ENCODE measurements at regions not wholly inside any gene's neighbourhood (a gene's known extent, or its start where the extent isn't known, plus 50 kb on each side); places are given as distances from the start of the nearest gene placed in this dataset.

DNA sequence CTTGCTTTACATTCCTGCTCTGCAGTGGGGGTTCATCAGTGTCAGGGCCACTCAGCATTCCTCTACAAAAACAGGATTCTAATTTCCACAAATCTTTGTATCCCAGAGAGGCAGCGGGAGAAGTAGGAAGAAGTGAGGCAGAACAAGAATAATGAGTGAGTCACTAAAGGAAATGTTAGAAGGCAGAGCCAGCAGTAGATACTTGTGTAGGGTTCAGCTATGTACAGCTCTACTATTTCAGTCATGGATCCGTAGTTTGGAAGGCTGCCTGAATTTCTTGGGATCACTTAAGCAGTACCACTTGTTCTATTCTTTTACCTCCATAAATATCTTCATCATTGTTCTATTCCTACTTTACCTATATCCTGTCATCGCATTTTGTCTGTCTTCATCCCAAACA lies 246.3 kb upstream of the TLE4 start:
- H3K27me3 ChIP-seq (ENCODE audit: control insufficient read depth, insufficient read depth, low read length): no peaks in the 10 kb centered on the region
- no peak overlapping the region for H3K4me3 ChIP-seq (ENCODE audit: low read depth, low read length)
- H3K27ac ChIP-seq: no peak overlapping the region
- H3K9ac ChIP-seq: no peak overlapping the region
- no peaks in the 10 kb centered on the region for H3K4me1 ChIP-seq
- H3K4me2 ChIP-seq (ENCODE audit: low read length): no peak overlapping the region
- TF ChIP-seq CTCF (IDR thresholded peaks at IDR 0.05): no peak
- no peaks in the 10 kb centered on the region for H3K36me3 ChIP-seq (ENCODE audit: control insufficient read depth, insufficient read depth, low read length)
- no peak overlapping the region for H2AFZ ChIP-seq
- no peaks in the 10 kb centered on the region for H3K79me2 ChIP-seq
- H3K9me3 ChIP-seq (ENCODE audit: control insufficient read depth, low read length): no peaks in the 10 kb centered on the region

DNA sequence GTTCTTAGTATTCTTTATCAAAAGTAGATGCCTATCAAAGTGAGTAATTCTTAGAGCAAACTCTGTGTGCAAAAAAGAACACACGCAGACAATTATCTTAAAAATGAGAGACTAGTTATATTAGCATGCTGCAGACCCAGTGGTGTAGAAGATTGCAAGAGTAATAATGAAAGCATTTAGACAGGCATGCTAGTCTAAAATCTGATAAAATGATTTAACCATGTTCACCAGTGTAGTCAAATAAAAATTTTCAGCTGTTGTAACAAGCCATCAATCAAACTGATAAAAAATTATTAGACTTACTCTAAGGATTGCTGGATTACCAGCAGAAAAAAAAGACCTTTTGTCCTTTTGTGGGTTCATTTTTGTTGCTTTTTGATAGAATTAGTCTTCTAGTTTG lies 241.9 kb upstream of the TLE4 start:
- Histone ChIP-seq H3K9ac (no peak overlapping the region), H3K4me1 (no peaks in the 10 kb centered on the region), H3K4me2 (ENCODE audit: low read length) (no peak overlapping the region), H3K79me2 (no peaks in the 10 kb centered on the region), H2AFZ (no peak overlapping the region), H3K4me3 (ENCODE audit: low read depth, low read length) (no peak overlapping the region), H3K36me3 (ENCODE audit: control insufficient read depth, insufficient read depth, low read length) (no peaks in the 10 kb centered on the region), H3K27me3 (ENCODE audit: control insufficient read depth, insufficient read depth, low read length) (no peaks in the 10 kb centered on the region), H3K9me3 (ENCODE audit: control insufficient read depth, low read length) (no peaks in the 10 kb centered on the region), H3K27ac (no peak overlapping the region)
- TF ChIP-seq CTCF (IDR thresholded peaks at IDR 0.05): no peak

DNA sequence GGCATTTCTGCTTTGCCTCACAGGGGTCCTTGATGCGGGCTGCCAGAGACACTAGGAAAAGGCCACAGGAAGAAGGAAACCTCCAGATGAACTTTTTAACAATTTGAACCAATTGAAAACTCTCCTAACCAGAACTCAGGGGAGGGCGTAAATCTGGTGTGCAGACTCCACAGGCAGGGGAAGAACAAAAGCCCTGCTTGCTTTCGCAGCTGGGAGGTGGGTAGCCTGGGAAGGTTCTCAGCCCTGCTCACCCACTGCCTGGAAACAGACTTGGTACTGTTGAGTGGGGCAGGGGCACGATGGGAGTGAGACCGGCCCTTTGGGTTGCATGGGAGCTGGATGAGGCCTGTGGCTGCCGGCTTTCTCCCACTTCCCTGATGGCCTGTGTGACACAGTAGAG lies 237.8 kb upstream of the TLE4 start:
- no peak overlapping the region for H3K4me3 ChIP-seq (ENCODE audit: low read depth, low read length)
- H3K9me3 ChIP-seq (ENCODE audit: control insufficient read depth, low read length): no peaks in the 10 kb centered on the region
- no peaks in the 10 kb centered on the region for H3K36me3 ChIP-seq (ENCODE audit: control insufficient read depth, insufficient read depth, low read length)
- H3K4me2 ChIP-seq (ENCODE audit: low read length): no peak overlapping the region
- no peak overlapping the region for H3K27ac ChIP-seq
- H3K4me1 ChIP-seq: no peaks in the 10 kb centered on the region
- H3K9ac ChIP-seq: no peak overlapping the region
- TF ChIP-seq CTCF (IDR thresholded peaks at IDR 0.05): no peak
- no peaks in the 10 kb centered on the region for H3K27me3 ChIP-seq (ENCODE audit: control insufficient read depth, insufficient read depth, low read length)
- no peak overlapping the region for H2AFZ ChIP-seq
- no peaks in the 10 kb centered on the region for H3K79me2 ChIP-seq

DNA sequence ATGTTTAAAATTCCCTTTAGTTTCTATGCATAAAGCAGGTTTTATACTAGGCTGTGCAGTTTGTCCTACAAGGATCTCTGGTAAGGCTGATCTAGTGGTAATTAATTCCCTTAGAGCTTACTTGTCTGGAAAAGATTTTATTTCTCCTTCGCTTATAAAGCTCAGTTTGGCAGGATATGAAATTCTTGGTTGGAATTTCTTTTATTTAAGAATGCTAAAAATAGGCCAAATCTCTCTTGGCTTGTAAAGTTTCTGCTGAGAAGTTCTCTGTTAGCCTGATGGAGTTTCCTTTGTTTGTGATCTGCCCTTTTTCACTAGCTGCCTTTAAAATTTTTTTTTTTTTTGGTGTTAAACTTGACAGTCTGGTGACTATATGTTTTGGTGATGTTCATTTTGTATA lies 237.1 kb upstream of the TLE4 start:
- H3K79me2 ChIP-seq: no peaks in the 10 kb centered on the region
- TF ChIP-seq CTCF (IDR thresholded peaks at IDR 0.05): no peak
- H3K9me3 ChIP-seq (ENCODE audit: control insufficient read depth, low read length): no peaks in the 10 kb centered on the region
- no peak overlapping the region for H3K4me3 ChIP-seq (ENCODE audit: low read depth, low read length)
- no peak overlapping the region for H3K9ac ChIP-seq
- no peaks in the 10 kb centered on the region for H3K4me1 ChIP-seq
- no peaks in the 10 kb centered on the region for H3K36me3 ChIP-seq (ENCODE audit: control insufficient read depth, insufficient read depth, low read length)
- H3K27ac ChIP-seq: no peak overlapping the region
- no peaks in the 10 kb centered on the region for H3K27me3 ChIP-seq (ENCODE audit: control insufficient read depth, insufficient read depth, low read length)
- H2AFZ ChIP-seq: no peak overlapping the region
- H3K4me2 ChIP-seq (ENCODE audit: low read length): no peak overlapping the region

DNA sequence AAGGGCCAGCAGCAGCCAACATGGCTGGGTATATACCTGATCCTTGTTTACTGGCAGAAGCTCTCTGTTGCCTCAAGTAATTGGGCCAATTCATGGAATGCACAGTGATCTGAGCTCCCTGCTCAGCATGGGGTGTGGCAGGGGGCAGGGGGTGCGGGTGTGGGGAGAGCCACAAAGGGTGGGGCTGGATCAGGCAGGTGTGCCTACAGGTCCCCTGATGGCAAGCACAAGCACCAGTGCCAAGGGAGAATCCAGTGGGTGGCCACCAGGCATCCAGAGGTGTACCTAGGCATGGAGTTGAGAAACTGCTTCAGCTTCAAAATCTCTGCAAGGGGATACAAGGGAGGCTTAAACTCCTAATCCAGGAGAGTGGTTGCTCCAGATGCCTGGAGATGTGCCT lies 235.8 kb upstream of the TLE4 start:
- no peaks in the 10 kb centered on the region for H3K36me3 ChIP-seq (ENCODE audit: control insufficient read depth, insufficient read depth, low read length)
- H3K4me3 ChIP-seq (ENCODE audit: low read depth, low read length): no peak overlapping the region
- H3K9ac ChIP-seq: no peak overlapping the region
- H2AFZ ChIP-seq: no peak overlapping the region
- no peaks in the 10 kb centered on the region for H3K4me1 ChIP-seq
- H3K27me3 ChIP-seq (ENCODE audit: control insufficient read depth, insufficient read depth, low read length): no peaks in the 10 kb centered on the region
- no peaks in the 10 kb centered on the region for H3K79me2 ChIP-seq
- H3K4me2 ChIP-seq (ENCODE audit: low read length): no peak overlapping the region
- no peak for TF ChIP-seq CTCF (IDR thresholded peaks at IDR 0.05)
- no peaks in the 10 kb centered on the region for H3K9me3 ChIP-seq (ENCODE audit: control insufficient read depth, low read length)
- H3K27ac ChIP-seq: no peak overlapping the region
